ENCODE measurements at regions not wholly inside any gene's neighbourhood (a gene's known extent, or its start where the extent isn't known, plus 50 kb on each side); places are given as distances from the start of the nearest gene placed in this dataset.

DNA sequence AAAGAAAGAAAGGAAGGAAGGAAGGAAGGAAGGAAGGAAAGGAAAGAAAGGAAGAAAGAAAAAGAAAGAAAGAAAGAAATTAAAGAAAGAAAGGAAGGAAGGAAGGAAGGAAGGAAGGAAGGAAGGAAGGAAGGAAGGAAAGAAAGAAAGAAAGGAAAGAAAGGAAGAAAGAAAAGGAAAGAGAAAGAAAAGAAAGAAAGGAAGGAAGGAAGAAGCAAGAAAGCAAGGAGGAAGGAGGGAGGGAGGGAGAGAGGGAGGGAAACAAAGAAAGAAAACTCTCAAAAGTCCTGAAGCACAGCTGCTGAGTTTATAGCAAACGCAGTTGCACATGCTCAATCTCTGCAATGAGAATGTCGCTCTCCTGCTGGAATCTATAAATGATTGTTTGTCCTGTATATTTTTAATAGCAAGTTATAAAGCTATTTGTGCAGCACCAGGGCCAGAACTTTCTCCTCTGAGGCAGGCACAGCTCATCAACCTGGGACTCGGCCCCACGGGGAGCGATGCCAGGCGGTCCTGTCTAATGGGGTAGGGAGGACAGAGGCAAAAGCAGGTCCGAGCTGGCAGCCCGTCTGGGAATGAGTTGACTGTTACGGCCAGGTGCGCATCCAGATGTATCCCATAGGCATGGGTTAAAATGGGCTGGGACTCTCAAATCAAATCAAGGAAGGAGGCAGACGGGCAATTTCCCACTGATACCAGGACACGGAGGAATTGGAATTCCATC, 118.0 kb upstream of the PFKP start:
- H3K4me1 Mint-ChIP-seq, result peaks cover 0 to 5% (median 0%) of the 10 kb centered on the region in 7 donors

GRCh38 chr10:2948127-2948854, 119.1 kb upstream of the PFKP start:
- Histone ChIP-seq H3K9me3 (ENCODE audit: control insufficient read depth in 2 of 3, low read length in 3 of 3) (no peaks in the 10 kb centered on the region), H3K27me3 (ENCODE audit: control insufficient read depth in 2 of 2, insufficient read depth in 2 of 2, low read length in 2 of 2) (no peaks in the 10 kb centered on the region), H3K4me3 (ENCODE audit: low read length) (no peak overlapping the region), H3K36me3 (ENCODE audit: control insufficient read depth in 2 of 3, insufficient read depth in 3 of 3, low read length in 3 of 3) (no peaks in the 10 kb centered on the region), H3K27ac (ENCODE audit: low read depth, low read length) (no peak overlapping the region), H3K4me1 (ENCODE audit: control insufficient read depth in 2 of 2, insufficient read depth in 2 of 2, low read length in 2 of 2) (no peaks in the 10 kb centered on the region)
- Mint-ChIP-seq H3K4me3 (peak overlapping the region in 1 of 10 donors; percentile 14), H3K27ac (peak overlapping the region in 1 of 9 donors; percentile 54), H3K27me3 (peaks cover 6 to 19% (median 13%) of the 10 kb centered on the region in 5 donors), H3K9me3 (peaks cover 0 to 1% (median 0%) of the 10 kb centered on the region in 11 donors), H3K4me1 (peaks cover 0 to 5% (median 0%) of the 10 kb centered on the region in 7 donors), H3K36me3 (no peaks in the 10 kb centered on the region)
- ATAC-seq, result no peak
- intact Hi-C loops (cut with micrococcal nuclease), result no loop called here
- POLR2A ChIA-PET, result no interaction called here
- DNase-seq, result no peak
- CTCF ChIA-PET, result no interaction called here

More for the DNA sequence above, 118.0 kb upstream of the PFKP start:
- CTCF ChIA-PET, result no interaction called here
- H3K27ac ChIP-seq (ENCODE audit: low read depth, low read length), result no peak overlapping the region
- peaks cover 6 to 23% (median 8%) of the 10 kb centered on the region in 5 donors for H3K27me3 Mint-ChIP-seq
- H3K36me3 ChIP-seq (ENCODE audit: control insufficient read depth in 2 of 3, insufficient read depth in 3 of 3, low read length in 3 of 3), result no peaks in the 10 kb centered on the region
- DNase-seq (no peak), ATAC-seq (no peak)
- POLR2A ChIA-PET, result no interaction called here
- no peaks in the 10 kb centered on the region for H3K36me3 Mint-ChIP-seq
- no peaks in the 10 kb centered on the region for H3K4me1 ChIP-seq (ENCODE audit: control insufficient read depth in 2 of 2, insufficient read depth in 2 of 2, low read length in 2 of 2)
- no peak overlapping the region for H3K4me3 ChIP-seq (ENCODE audit: low read length)
- no peak overlapping the region for H3K27ac Mint-ChIP-seq
- intact Hi-C loops (cut with micrococcal nuclease), result no loop called here
- no peak overlapping the region for H3K4me3 Mint-ChIP-seq
- no peaks in the 10 kb centered on the region for H3K9me3 ChIP-seq (ENCODE audit: control insufficient read depth in 2 of 3, low read length in 3 of 3)
- no peaks in the 10 kb centered on the region for H3K27me3 ChIP-seq (ENCODE audit: control insufficient read depth in 2 of 2, insufficient read depth in 2 of 2, low read length in 2 of 2)
- peaks cover 0 to 2% (median 0%) of the 10 kb centered on the region in 11 donors for H3K9me3 Mint-ChIP-seq

- H3K27ac ChIP-seq (ENCODE audit: low read depth, low read length), result no peak overlapping the region
- H3K27me3 ChIP-seq (ENCODE audit: control insufficient read depth in 2 of 2, insufficient read depth in 2 of 2, low read length in 2 of 2), result no peaks in the 10 kb centered on the region
- Mint-ChIP-seq H3K27ac (no peak overlapping the region), H3K27me3 (peaks cover 20 to 32% (median 23%) of the 10 kb centered on the region in 5 donors), H3K4me3 (no peak overlapping the region), H3K9me3 (peaks cover 0 to 3% (median 0%) of the 10 kb centered on the region in 11 donors), H3K36me3 (no peaks in the 10 kb centered on the region), H3K4me1 (peaks cover 0 to 5% (median 0%) of the 10 kb centered on the region in 7 donors)
- no peaks in the 10 kb centered on the region for H3K36me3 ChIP-seq (ENCODE audit: control insufficient read depth in 2 of 3, insufficient read depth in 3 of 3, low read length in 3 of 3)
- H3K4me1 ChIP-seq (ENCODE audit: control insufficient read depth in 2 of 2, insufficient read depth in 2 of 2, low read length in 2 of 2), result no peaks in the 10 kb centered on the region
- ATAC-seq, result no peak
- DNase-seq, result no peak
- CTCF ChIA-PET, result no interaction called here
- intact Hi-C loops (cut with micrococcal nuclease), result no loop called here
- no peak overlapping the region for H3K4me3 ChIP-seq (ENCODE audit: low read length)
- POLR2A ChIA-PET, result no interaction called here
- H3K9me3 ChIP-seq (ENCODE audit: control insufficient read depth in 2 of 3, low read length in 3 of 3), result no peaks in the 10 kb centered on the region
Observed at GRCh38 chr10:2944788-2945187, 122.6 kb upstream of the PFKP start.

GRCh38 chr10:2943932-2944614, 123.3 kb upstream of the PFKP start:
- POLR2A ChIA-PET, result no interaction called here
- Histone ChIP-seq H3K36me3 (ENCODE audit: control insufficient read depth in 2 of 3, insufficient read depth in 3 of 3, low read length in 3 of 3) (no peaks in the 10 kb centered on the region), H3K27ac (ENCODE audit: low read depth, low read length) (no peak overlapping the region), H3K27me3 (ENCODE audit: control insufficient read depth in 2 of 2, insufficient read depth in 2 of 2, low read length in 2 of 2) (no peaks in the 10 kb centered on the region), H3K4me3 (ENCODE audit: low read length) (no peak overlapping the region), H3K9me3 (ENCODE audit: control insufficient read depth in 2 of 3, low read length in 3 of 3) (no peaks in the 10 kb centered on the region), H3K4me1 (ENCODE audit: control insufficient read depth in 2 of 2, insufficient read depth in 2 of 2, low read length in 2 of 2) (no peaks in the 10 kb centered on the region)
- Mint-ChIP-seq H3K9me3 (peaks cover 0 to 3% (median 0%) of the 10 kb centered on the region in 11 donors), H3K4me1 (peaks cover 0 to 5% (median 0%) of the 10 kb centered on the region in 7 donors), H3K4me3 (no peak overlapping the region), H3K27me3 (peaks cover 17 to 30% (median 25%) of the 10 kb centered on the region in 5 donors), H3K27ac (no peak overlapping the region), H3K36me3 (no peaks in the 10 kb centered on the region)
- CTCF ChIA-PET, result no interaction called here
- ATAC-seq (no peak), DNase-seq (no peak)
- intact Hi-C loops (cut with micrococcal nuclease), result no loop called here

- POLR2A ChIA-PET, result no interaction called here
Observed at GRCh38 chr10:2942938-2943337, 124.4 kb upstream of the PFKP start.

GRCh38 chr10:2938869-2939268, 128.5 kb upstream of the PFKP start:
- H3K27me3 Mint-ChIP-seq, result peaks cover 23 to 34% (median 28%) of the 10 kb centered on the region in 5 donors
- no peaks in the 10 kb centered on the region for H3K36me3 ChIP-seq (ENCODE audit: control insufficient read depth in 2 of 3, insufficient read depth in 3 of 3, low read length in 3 of 3)
- ChIA-PET CTCF (no interaction called here), POLR2A (no interaction called here)
- no peak for ATAC-seq
- peaks cover 0 to 2% (median 0%) of the 10 kb centered on the region in 11 donors for H3K9me3 Mint-ChIP-seq
- no peak overlapping the region for H3K27ac ChIP-seq (ENCODE audit: low read depth, low read length)
- H3K4me1 Mint-ChIP-seq, result no peaks in the 10 kb centered on the region
- H3K4me3 ChIP-seq (ENCODE audit: low read length), result no peak overlapping the region
- H3K27ac Mint-ChIP-seq, result no peak overlapping the region
- intact Hi-C loops (cut with micrococcal nuclease), result no loop called here
- H3K27me3 ChIP-seq (ENCODE audit: control insufficient read depth in 2 of 2, insufficient read depth in 2 of 2, low read length in 2 of 2), result peaks cover 0 to 3% of the 10 kb centered on the region in 2 donors
- H3K36me3 Mint-ChIP-seq, result no peaks in the 10 kb centered on the region
- H3K9me3 ChIP-seq (ENCODE audit: control insufficient read depth in 2 of 3, low read length in 3 of 3), result no peaks in the 10 kb centered on the region
- no peaks in the 10 kb centered on the region for H3K4me1 ChIP-seq (ENCODE audit: control insufficient read depth in 2 of 2, insufficient read depth in 2 of 2, low read length in 2 of 2)
- H3K4me3 Mint-ChIP-seq, result no peak overlapping the region
- DNase-seq, result no peak

More at GRCh38 chr10:2942938-2943337, 124.4 kb upstream of the PFKP start:
- Mint-ChIP-seq H3K27me3 (peaks cover 23 to 30% (median 30%) of the 10 kb centered on the region in 5 donors), H3K4me1 (peaks cover 0 to under 1% (median 0%) of the 10 kb centered on the region in 7 donors), H3K27ac (no peak overlapping the region), H3K9me3 (peaks cover 0 to 2% (median 0%) of the 10 kb centered on the region in 11 donors), H3K4me3 (no peak overlapping the region), H3K36me3 (no peaks in the 10 kb centered on the region)
- Histone ChIP-seq H3K9me3 (ENCODE audit: control insufficient read depth in 2 of 3, low read length in 3 of 3) (no peaks in the 10 kb centered on the region), H3K27me3 (ENCODE audit: control insufficient read depth in 2 of 2, insufficient read depth in 2 of 2, low read length in 2 of 2) (no peaks in the 10 kb centered on the region), H3K4me1 (ENCODE audit: control insufficient read depth in 2 of 2, insufficient read depth in 2 of 2, low read length in 2 of 2) (no peaks in the 10 kb centered on the region), H3K36me3 (ENCODE audit: control insufficient read depth in 2 of 3, insufficient read depth in 3 of 3, low read length in 3 of 3) (no peaks in the 10 kb centered on the region), H3K4me3 (ENCODE audit: low read length) (no peak overlapping the region), H3K27ac (ENCODE audit: low read depth, low read length) (no peak overlapping the region)
- no peak for ATAC-seq
- DNase-seq, result no peak
- CTCF ChIA-PET, result no interaction called here
- intact Hi-C loops (cut with micrococcal nuclease), result no loop called here

All from naive thymus-derived CD4-positive, alpha-beta T cell (primary cell).